A673 (cell line): ENCODE measurements at regions not wholly inside any gene's neighbourhood (a gene's known extent, or its start where the extent isn't known, plus 50 kb on each side); places are given as distances from the start of the nearest gene placed in this dataset.

Experiments used
- BruUV-seq: library from RNA; stranded (reverse); fragments of 400-500 nt; replicated peaks from 2 replicates; lab custom pipeline; 2021; lab: Mats Ljungman, UMichigan
- CTCF ChIA-PET: fragments of 300-600 bp; sonication (Branson Sonifier 250); formaldehyde crosslinking; loops from one replicate; lab custom pipeline; 2022; ENCODE audit warnings: antibody characterized with exemption; lab: Charles Lee
- POLR2A ChIA-PET: fragments of 300-600 bp; sonication (Branson Sonifier 250); formaldehyde crosslinking; loops from one replicate; lab custom pipeline; 2022; ENCODE audit warnings: antibody characterized with exemption; ENCODE audit not compliant: low non-redundant PET; lab: Charles Lee
- DNase-seq: peaks from one replicate; pipeline ENCODE4 v3.0.0-alpha.2; 2015; ENCODE audit warnings: low spot score
- H3K27ac ChIP-seq: fragments of 200-600 bp; sonication (generic); 2 replicates; pipeline ENCODE4 v1.5.1; 2016; ENCODE audit warnings: mixed run types, low read depth, mild to moderate bottlenecking, mixed read lengths, antibody characterized with exemption, low read length; ENCODE audit not compliant: poor library complexity, severe bottlenecking
- H3K27me3 ChIP-seq: fragments of 200-600 bp; sonication (generic); replicated peaks from 2 replicates; pipeline ENCODE4 v1.6.1; 2017; ENCODE audit warnings: mixed run types, low read depth, mild to moderate bottlenecking, mixed read lengths, antibody characterized with exemption, low read length; ENCODE audit not compliant: insufficient read depth, poor library complexity
- H3K36me3 ChIP-seq: fragments of 200-600 bp; sonication (generic); 2 replicates; pipeline ENCODE4 v1.6.1; 2016; ENCODE audit warnings: mixed run types, mild to moderate bottlenecking, mixed read lengths, antibody characterized with exemption, low read length; ENCODE audit not compliant: insufficient read depth, poor library complexity, severe bottlenecking
- H3K4me1 ChIP-seq: fragments of 200-600 bp; sonication (generic); 2 replicates; pipeline ENCODE4 v1.6.1; 2017; ENCODE audit warnings: mixed run types, mild to moderate bottlenecking, mixed read lengths, antibody characterized with exemption, low read length; ENCODE audit not compliant: insufficient read depth, poor library complexity, severe bottlenecking
- H3K4me3 ChIP-seq: fragments of 200-600 bp; sonication (generic); 2 replicates; pipeline ENCODE4 v1.5.1; 2016; ENCODE audit warnings: low read depth, mixed run types, mild to moderate bottlenecking, mixed read lengths, low read length; ENCODE audit not compliant: poor library complexity, severe bottlenecking
- H3K9me3 ChIP-seq: fragments of 200-600 bp; sonication (generic); 2 replicates; pipeline ENCODE4 v1.6.1; 2016; ENCODE audit warnings: mixed run types, low read depth, mild to moderate bottlenecking, mixed read lengths, antibody characterized with exemption, low read length; ENCODE audit not compliant: poor library complexity, severe bottlenecking
- EZH2 ChIP-seq: fragments of 200-600 bp; sonication (generic); IDR thresholded peaks from 2 replicates; pipeline ENCODE4 v1.6.1; 2017; ENCODE audit warnings: borderline replicate concordance, low read depth, mild to moderate bottlenecking, mixed read lengths, antibody characterized with exemption, low read length; ENCODE audit not compliant: poor library complexity, severe bottlenecking
- intact Hi-C: fragments of 100-400 bp; cut with micrococcal nuclease; formaldehyde crosslinking; loops from one replicate; pipeline ENCODE4 v1.10.0; 2022; ENCODE audit not compliant: unreplicated experiment
- TF ChIP-seq, protein P1 (sequence below): fragments of 300-800, 200-600 bp; sonication (generic); conservative IDR thresholded peaks from 2 replicates; pipeline ENCODE4 v1.5.1; 2017; ENCODE audit warnings: low read depth, mild to moderate bottlenecking, antibody characterized with exemption, low read length, moderate library complexity, mixed read lengths

- TF ChIP-seq, protein P1, sequence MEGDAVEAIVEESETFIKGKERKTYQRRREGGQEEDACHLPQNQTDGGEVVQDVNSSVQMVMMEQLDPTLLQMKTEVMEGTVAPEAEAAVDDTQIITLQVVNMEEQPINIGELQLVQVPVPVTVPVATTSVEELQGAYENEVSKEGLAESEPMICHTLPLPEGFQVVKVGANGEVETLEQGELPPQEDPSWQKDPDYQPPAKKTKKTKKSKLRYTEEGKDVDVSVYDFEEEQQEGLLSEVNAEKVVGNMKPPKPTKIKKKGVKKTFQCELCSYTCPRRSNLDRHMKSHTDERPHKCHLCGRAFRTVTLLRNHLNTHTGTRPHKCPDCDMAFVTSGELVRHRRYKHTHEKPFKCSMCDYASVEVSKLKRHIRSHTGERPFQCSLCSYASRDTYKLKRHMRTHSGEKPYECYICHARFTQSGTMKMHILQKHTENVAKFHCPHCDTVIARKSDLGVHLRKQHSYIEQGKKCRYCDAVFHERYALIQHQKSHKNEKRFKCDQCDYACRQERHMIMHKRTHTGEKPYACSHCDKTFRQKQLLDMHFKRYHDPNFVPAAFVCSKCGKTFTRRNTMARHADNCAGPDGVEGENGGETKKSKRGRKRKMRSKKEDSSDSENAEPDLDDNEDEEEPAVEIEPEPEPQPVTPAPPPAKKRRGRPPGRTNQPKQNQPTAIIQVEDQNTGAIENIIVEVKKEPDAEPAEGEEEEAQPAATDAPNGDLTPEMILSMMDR = no peak
- TF ChIP-seq EZH2 = no peak
- no peak for DNase-seq
- no peaks in the 10 kb centered on the region for H3K36me3 ChIP-seq
- intact Hi-C loops = no loop called here
- ChIA-PET CTCF (no interaction called here), POLR2A (no interaction called here)
- H3K9me3 ChIP-seq = no peaks in the 10 kb centered on the region
- no peak overlapping the region for H3K27ac ChIP-seq
- BruUV-seq = no TSS peak
- no peaks in the 10 kb centered on the region for H3K4me1 ChIP-seq
- no peak overlapping the region for H3K4me3 ChIP-seq
- H3K27me3 ChIP-seq = no peaks in the 10 kb centered on the region
Measured at GRCh38 chr16:17846030-17846429, 375.3 kb upstream of the XYLT1 start.

DNA sequence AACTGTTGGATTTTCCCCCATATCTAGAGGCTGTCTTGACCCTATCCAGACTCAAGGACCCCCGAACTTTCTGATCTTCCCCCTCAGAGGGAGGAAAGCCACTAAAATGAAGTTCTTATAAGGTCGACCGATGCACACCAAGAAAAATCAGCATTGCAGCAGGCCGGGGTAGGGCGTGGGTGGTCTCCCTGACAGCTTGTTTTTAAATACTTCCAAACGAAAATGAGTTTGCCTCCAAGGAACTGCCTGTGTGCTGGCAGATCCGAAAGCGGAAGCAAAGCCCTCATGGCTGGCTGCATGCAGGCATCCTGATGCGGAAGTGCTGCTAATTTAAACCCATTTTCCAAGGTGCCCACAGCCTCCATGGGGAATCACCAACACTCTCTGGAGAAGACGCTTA, 374.3 kb upstream of the XYLT1 start:
- Histone ChIP-seq H3K4me1 (no peaks in the 10 kb centered on the region), H3K9me3 (no peaks in the 10 kb centered on the region), H3K4me3 (no peak overlapping the region), H3K36me3 (no peaks in the 10 kb centered on the region), H3K27ac (no peak overlapping the region), H3K27me3 (no peaks in the 10 kb centered on the region)
- no TSS peak for BruUV-seq
- no peak for TF ChIP-seq EZH2
- TF ChIP-seq, protein P1 = no peak
- DNase-seq = no peak
- intact Hi-C loops = no loop called here
- ChIA-PET POLR2A (no interaction called here), CTCF (no interaction called here)

DNA sequence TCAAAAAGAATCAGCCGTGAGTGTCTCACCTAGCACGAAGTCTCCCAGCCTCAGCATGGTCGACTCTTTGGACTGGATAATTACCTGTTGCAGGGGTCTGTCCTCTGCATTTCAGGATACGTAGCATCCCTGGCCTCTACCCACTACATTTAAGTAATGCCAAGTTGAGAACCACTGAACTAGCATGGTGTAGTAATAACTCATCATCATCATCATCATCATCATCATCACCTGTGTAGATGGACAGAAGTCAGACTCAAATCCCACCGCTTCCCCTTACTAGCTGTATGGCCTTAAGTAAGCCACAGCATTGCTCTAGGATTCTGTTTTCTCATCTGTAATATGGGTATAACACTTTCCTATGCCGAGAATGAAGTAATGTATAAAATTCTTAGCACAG, 373.1 kb upstream of the XYLT1 start:
- Histone ChIP-seq H3K4me3 (no peak overlapping the region), H3K27ac (no peak overlapping the region), H3K27me3 (no peaks in the 10 kb centered on the region), H3K4me1 (no peaks in the 10 kb centered on the region), H3K36me3 (no peaks in the 10 kb centered on the region), H3K9me3 (no peaks in the 10 kb centered on the region)
- BruUV-seq = no TSS peak
- intact Hi-C loops = no loop called here
- ChIA-PET CTCF (no interaction called here), POLR2A (no interaction called here)
- TF ChIP-seq, protein P1 = no peak
- TF ChIP-seq EZH2 = no peak
- DNase-seq = no peak
